Kidney epithelial cell (primary cell): ENCODE measurements at regions not wholly inside any gene's neighbourhood (a gene's known extent, or its start where the extent isn't known, plus 50 kb on each side); places are given as distances from the start of the nearest gene placed in this dataset.
"Not testable (repeated sequence)": the region's sequence is repeated elsewhere in the genome, so short reads cannot be mapped to it uniquely, and the experiment has no call there.

ENCODE experiments used
- DNase-seq: peaks from one replicate; pipeline ENCODE4 v3.0.0-alpha.2; 2010; ENCODE audit warnings: low read depth
- H3K27me3 ChIP-seq: 2 replicates; pipeline ENCODE4 v1.6.0; 2011; ENCODE audit warnings: low read length; ENCODE audit not compliant: control insufficient read depth, insufficient read depth
- H3K36me3 ChIP-seq: 2 replicates; pipeline ENCODE4 v1.5.1; 2011; ENCODE audit warnings: low read length; ENCODE audit not compliant: control insufficient read depth, insufficient read depth
- H3K4me3 ChIP-seq: 2 replicates; pipeline ENCODE4 v1.5.1; 2011; ENCODE audit warnings: low read depth, mild to moderate bottlenecking, control low read depth, low read length
- CTCF ChIP-seq: IDR thresholded peaks from 2 replicates; pipeline ENCODE4 v1.5.1; 2011; ENCODE audit warnings: mild to moderate bottlenecking, moderate library complexity, low read length, control low read depth, inconsistent platforms; ENCODE audit not compliant: insufficient read depth, poor library complexity, severe bottlenecking

- no peak for DNase-seq
- Histone ChIP-seq H3K27me3 (no peaks in the 10 kb centered on the region), H3K4me3 (no peak overlapping the region), H3K36me3 (no peaks in the 10 kb centered on the region)
- no peak for TF ChIP-seq CTCF
Observed at GRCh38 chr18:1528964-1529509, 624.4 kb downstream of the ADCYAP1 start.

- no peaks in the 10 kb centered on the region for H3K27me3 ChIP-seq
- no peak for TF ChIP-seq CTCF
- no peak for DNase-seq
- no peak overlapping the region for H3K4me3 ChIP-seq
- H3K36me3 ChIP-seq = no peaks in the 10 kb centered on the region
Observed at GRCh38 chr18:1530650-1531049, 626.0 kb downstream of the ADCYAP1 start.

GRCh38 chr18:1539276-1539675 is 634.6 kb downstream of the ADCYAP1 start:
- DNase-seq = no peak
- no peak overlapping the region for H3K4me3 ChIP-seq
- no peaks in the 10 kb centered on the region for H3K27me3 ChIP-seq
- no peak for TF ChIP-seq CTCF
- H3K36me3 ChIP-seq = no peaks in the 10 kb centered on the region

DNA sequence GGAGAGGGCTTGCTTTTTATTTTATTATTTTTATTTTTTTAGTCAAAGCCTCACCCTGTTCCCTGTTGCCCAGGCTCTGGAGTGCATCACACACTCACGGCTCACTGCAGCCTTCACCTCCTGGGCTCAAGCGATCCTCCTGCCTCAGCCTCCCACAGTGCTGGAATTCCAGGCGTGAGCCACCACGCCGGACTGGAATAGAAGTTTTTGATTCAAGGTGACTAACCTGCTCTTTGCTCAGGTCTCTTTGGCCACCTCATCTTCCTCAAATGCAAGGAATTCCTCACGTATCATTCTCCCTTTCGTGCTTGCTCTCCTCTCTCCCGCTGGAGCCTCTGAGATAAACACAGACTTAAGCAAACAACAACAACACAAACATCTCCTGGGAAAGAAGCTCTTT is 636.8 kb downstream of the ADCYAP1 start:
- H3K36me3 ChIP-seq = no peaks in the 10 kb centered on the region
- no peak for DNase-seq
- H3K4me3 ChIP-seq = no peak overlapping the region
- no peaks in the 10 kb centered on the region for H3K27me3 ChIP-seq
- no peak for TF ChIP-seq CTCF

- H3K36me3 ChIP-seq = no peaks in the 10 kb centered on the region
- TF ChIP-seq CTCF = no peak
- no peak for DNase-seq
- no peak overlapping the region for H3K4me3 ChIP-seq
- no peaks in the 10 kb centered on the region for H3K27me3 ChIP-seq
Observed at GRCh38 chr18:1542230-1542774, 637.6 kb downstream of the ADCYAP1 start.

DNA sequence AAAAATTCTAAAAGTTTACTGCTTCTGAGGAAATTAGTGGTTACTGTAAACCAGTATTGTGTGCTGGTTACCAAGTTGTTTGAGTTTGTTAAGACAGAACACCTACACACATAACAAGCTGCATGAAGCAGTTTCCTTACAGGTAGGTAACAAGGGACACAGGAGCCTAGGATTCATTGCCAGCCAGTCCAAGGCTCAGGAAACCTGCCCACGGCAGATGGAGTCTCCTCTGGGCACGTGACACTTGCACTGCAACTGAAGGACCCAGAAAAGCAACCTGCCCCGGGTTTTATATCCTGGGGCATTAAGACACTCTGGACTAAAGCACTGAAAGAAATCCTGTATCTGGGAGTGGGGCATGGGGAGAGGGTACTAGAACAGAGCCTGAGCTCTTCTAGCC is 639.3 kb downstream of the ADCYAP1 start:
- no peaks in the 10 kb centered on the region for H3K36me3 ChIP-seq
- DNase-seq = no peak
- no peaks in the 10 kb centered on the region for H3K27me3 ChIP-seq
- TF ChIP-seq CTCF = no peak
- no peak overlapping the region for H3K4me3 ChIP-seq

- H3K36me3 ChIP-seq, H3K4me3 ChIP-seq, DNase-seq, H3K27me3 ChIP-seq: not testable (repeated sequence)
Observed at GRCh38 chr18:1557711-1558110, 653.0 kb downstream of the ADCYAP1 start.
